Panc1 (cell line): ENCODE measurements at regions not wholly inside any gene's neighbourhood (a gene's known extent, or its start where the extent isn't known, plus 50 kb on each side); places are given as distances from the start of the nearest gene placed in this dataset.

ENCODE experiments used
- ATAC-seq: fragments of 200-7000 bp; cut with Tn5 transposase; 2 replicates; pipeline ENCODE4 v1.9.1; 2020; ENCODE audit warnings: mild to moderate bottlenecking, moderate library complexity
- BruUV-seq: library from RNA; stranded (reverse); fragments of 400-500 nt; replicated peaks from 2 replicates; lab custom pipeline; 2021; lab: Mats Ljungman, UMichigan
- CTCF ChIA-PET: fragments of 300-600 bp; sonication (Branson Sonifier 250); formaldehyde crosslinking; loops from one replicate; lab custom pipeline; 2022; ENCODE audit warnings: antibody characterized with exemption; lab: Charles Lee
- POLR2A ChIA-PET: fragments of 300-600 bp; sonication (Branson Sonifier 250); formaldehyde crosslinking; loops from one replicate; lab custom pipeline; 2022; ENCODE audit warnings: antibody characterized with exemption; lab: Charles Lee
- DNase-seq: peaks from one replicate; pipeline ENCODE4 v3.0.0-alpha.2; 2010; ENCODE audit warnings: low read depth, low spot score
- H3K27ac ChIP-seq: 2 replicates; pipeline ENCODE4 v1.5.1; 2011; ENCODE audit warnings: mild to moderate bottlenecking, low read length, inconsistent platforms
- H3K27me3 ChIP-seq: fragments of 200-500 bp; sonication (Bioruptor generic); 2 replicates; pipeline ENCODE4 v1.6.0; 2014; ENCODE audit warnings: low read length, inconsistent platforms; ENCODE audit not compliant: control insufficient read depth, insufficient read depth
- H3K36me3 ChIP-seq: fragments of 200-500 bp; sonication (Bioruptor generic); 2 replicates; pipeline ENCODE4 v1.5.1; 2014; ENCODE audit warnings: inconsistent platforms, mild to moderate bottlenecking, low read length, moderate library complexity; ENCODE audit not compliant: control insufficient read depth, insufficient read depth
- H3K4me1 ChIP-seq: 2 replicates; pipeline ENCODE4 v1.5.1; 2011; ENCODE audit warnings: inconsistent platforms, mild to moderate bottlenecking, low read length, moderate library complexity; ENCODE audit not compliant: control insufficient read depth, insufficient read depth
- H3K4me3 ChIP-seq, 2 experiments: 2 replicates each; pipeline ENCODE4 v1.5.1; 2011 to 2012; ENCODE audit warnings: low read depth in 2 of 2, low read length in 2 of 2, mild to moderate bottlenecking in 2 of 2, inconsistent platforms in 1 of 2, moderate library complexity in 1 of 2
- H3K9me3 ChIP-seq: fragments of 200-500 bp; sonication (Bioruptor generic); 2 replicates; pipeline ENCODE4 v1.5.1; 2014; ENCODE audit warnings: low read depth, mild to moderate bottlenecking, inconsistent platforms, low read length, moderate library complexity; ENCODE audit not compliant: control insufficient read depth, insufficient read depth
- POLR2AphosphoS5 ChIP-seq: IDR thresholded peaks from 2 replicates; pipeline ENCODE4 v1.6.1; 2012; ENCODE audit warnings: mild to moderate bottlenecking, low read depth, low read length, moderate library complexity
- SIN3A ChIP-seq: IDR thresholded peaks from 2 replicates; pipeline ENCODE4 v1.6.1; 2012; ENCODE audit warnings: low read depth, mild to moderate bottlenecking, low read length, moderate library complexity, borderline replicate concordance; ENCODE audit not compliant: insufficient read depth
- TCF7L2 ChIP-seq: IDR thresholded peaks from 2 replicates; pipeline ENCODE4 v1.6.1; 2011; ENCODE audit warnings: mild to moderate bottlenecking, low read depth, low read length, inconsistent platforms
- in situ Hi-C: cut with HindIII; loops from 2 replicates; pipeline ENCODE4 v1.10.0; 2016; ENCODE audit warnings: low sequenced_read_pairs, low pct_unique_long_range_greater_than_20kb
- intact Hi-C: fragments of 100-400 bp; cut with micrococcal nuclease; formaldehyde crosslinking; loops from one replicate; pipeline ENCODE4 v1.10.0; 2022; ENCODE audit not compliant: unreplicated experiment
- TF ChIP-seq, protein P1 (sequence below): fragments of 450-650 bp; IDR thresholded peaks from 2 replicates; pipeline ENCODE4 v1.5.1; 2017; ENCODE audit warnings: mild to moderate bottlenecking
- TF ChIP-seq, protein P2 (sequence below), 2 experiments: IDR thresholded peaks; 2 replicates each; pipeline ENCODE4 v1.6.1; 2011 to 2012; ENCODE audit warnings: low read depth in 2 of 2, control low read depth in 1 of 2, low read length in 1 of 2, mild to moderate bottlenecking in 1 of 2, moderate library complexity in 1 of 2; ENCODE audit not compliant: insufficient read depth in 1 of 2

DNA sequence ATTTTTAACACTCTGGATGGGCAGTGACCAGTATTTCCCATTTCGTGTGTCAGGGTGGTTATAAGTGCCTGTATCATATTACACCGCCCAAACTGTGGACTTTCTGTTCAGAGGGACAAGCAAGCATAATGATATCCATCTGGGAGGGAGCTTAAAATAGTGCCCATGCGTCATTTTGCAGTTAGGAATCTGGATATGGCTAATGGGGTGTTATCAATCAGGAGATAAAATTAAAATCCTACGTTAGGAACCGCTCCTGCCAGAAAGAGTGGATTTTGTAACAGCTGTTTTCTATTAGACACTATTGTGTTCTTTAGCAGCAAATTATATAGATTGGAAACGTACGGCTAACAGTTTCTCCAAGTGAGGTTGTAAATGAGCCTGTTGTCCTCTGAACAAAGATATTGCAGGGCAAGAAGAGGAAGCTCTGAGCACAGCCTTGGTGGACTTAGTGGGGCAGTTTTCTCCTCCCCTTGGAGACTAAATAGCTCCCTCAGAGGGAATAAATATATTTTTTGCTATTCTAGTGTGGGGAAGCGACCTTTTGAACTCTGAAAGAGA lies 160.4 kb downstream of the SPATA31D1 start:
- Histone ChIP-seq H3K27me3 (no peaks in the 10 kb centered on the region), H3K9me3 (no peaks in the 10 kb centered on the region), H3K36me3 (no peaks in the 10 kb centered on the region), H3K27ac (no peak overlapping the region), H3K4me1 (no peaks in the 10 kb centered on the region), H3K4me3 (no peak overlapping the region)
- no peak for DNase-seq
- intact Hi-C loops (no loop called here), in situ Hi-C loops (no loop called here)
- TF ChIP-seq, protein P1, sequence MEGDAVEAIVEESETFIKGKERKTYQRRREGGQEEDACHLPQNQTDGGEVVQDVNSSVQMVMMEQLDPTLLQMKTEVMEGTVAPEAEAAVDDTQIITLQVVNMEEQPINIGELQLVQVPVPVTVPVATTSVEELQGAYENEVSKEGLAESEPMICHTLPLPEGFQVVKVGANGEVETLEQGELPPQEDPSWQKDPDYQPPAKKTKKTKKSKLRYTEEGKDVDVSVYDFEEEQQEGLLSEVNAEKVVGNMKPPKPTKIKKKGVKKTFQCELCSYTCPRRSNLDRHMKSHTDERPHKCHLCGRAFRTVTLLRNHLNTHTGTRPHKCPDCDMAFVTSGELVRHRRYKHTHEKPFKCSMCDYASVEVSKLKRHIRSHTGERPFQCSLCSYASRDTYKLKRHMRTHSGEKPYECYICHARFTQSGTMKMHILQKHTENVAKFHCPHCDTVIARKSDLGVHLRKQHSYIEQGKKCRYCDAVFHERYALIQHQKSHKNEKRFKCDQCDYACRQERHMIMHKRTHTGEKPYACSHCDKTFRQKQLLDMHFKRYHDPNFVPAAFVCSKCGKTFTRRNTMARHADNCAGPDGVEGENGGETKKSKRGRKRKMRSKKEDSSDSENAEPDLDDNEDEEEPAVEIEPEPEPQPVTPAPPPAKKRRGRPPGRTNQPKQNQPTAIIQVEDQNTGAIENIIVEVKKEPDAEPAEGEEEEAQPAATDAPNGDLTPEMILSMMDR, result no peak
- TF ChIP-seq POLR2AphosphoS5 (no peak), TCF7L2 (no peak), SIN3A (no peak)
- TF ChIP-seq, protein P2, sequence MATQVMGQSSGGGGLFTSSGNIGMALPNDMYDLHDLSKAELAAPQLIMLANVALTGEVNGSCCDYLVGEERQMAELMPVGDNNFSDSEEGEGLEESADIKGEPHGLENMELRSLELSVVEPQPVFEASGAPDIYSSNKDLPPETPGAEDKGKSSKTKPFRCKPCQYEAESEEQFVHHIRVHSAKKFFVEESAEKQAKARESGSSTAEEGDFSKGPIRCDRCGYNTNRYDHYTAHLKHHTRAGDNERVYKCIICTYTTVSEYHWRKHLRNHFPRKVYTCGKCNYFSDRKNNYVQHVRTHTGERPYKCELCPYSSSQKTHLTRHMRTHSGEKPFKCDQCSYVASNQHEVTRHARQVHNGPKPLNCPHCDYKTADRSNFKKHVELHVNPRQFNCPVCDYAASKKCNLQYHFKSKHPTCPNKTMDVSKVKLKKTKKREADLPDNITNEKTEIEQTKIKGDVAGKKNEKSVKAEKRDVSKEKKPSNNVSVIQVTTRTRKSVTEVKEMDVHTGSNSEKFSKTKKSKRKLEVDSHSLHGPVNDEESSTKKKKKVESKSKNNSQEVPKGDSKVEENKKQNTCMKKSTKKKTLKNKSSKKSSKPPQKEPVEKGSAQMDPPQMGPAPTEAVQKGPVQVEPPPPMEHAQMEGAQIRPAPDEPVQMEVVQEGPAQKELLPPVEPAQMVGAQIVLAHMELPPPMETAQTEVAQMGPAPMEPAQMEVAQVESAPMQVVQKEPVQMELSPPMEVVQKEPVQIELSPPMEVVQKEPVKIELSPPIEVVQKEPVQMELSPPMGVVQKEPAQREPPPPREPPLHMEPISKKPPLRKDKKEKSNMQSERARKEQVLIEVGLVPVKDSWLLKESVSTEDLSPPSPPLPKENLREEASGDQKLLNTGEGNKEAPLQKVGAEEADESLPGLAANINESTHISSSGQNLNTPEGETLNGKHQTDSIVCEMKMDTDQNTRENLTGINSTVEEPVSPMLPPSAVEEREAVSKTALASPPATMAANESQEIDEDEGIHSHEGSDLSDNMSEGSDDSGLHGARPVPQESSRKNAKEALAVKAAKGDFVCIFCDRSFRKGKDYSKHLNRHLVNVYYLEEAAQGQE (IDR thresholded peaks at IDR 0.05; ENCODE audit: insufficient read depth in 1 of 2, low read depth in 2 of 2, low read length in 1 of 2), result no peak
- CTCF ChIA-PET, result no interaction called here
- BruUV-seq, result no TSS peak
- POLR2A ChIA-PET, result no interaction called here
- no peak for ATAC-seq

DNA sequence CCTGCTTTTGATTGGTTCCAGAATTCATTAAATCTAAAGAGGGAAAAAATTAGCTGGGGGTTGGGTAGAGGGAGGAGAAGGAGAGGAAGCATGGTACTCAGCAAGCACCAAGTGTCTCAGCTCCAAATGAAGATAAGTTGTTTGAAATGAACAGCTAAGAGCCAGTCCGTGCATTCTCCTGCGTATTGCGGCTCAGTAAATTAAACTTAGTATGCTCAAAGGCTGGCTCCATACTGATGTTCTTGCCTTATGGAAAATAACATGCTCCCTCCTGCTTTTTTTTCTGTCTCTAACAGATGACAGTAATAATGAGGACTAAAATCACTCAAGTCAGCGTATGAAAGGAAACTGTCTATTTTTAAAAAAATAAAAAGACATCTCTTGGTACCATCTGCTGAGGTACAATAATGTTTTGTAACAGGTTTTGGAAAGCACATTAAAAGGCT lies 161.0 kb downstream of the SPATA31D1 start:
- CTCF ChIA-PET, result no interaction called here
- POLR2A ChIA-PET, result interaction anchor here (0.7 kb wide), 1 partner anchor 251 kb away, joined by 3 read pairs; no protein-coding TSS in a partner anchor
- no peak overlapping the region for H3K4me3 ChIP-seq

More for the DNA sequence above, 161.0 kb downstream of the SPATA31D1 start:
- in situ Hi-C loops, result no loop called here
- intact Hi-C loops, result no loop called here
- H3K4me1 ChIP-seq, result no peaks in the 10 kb centered on the region
- BruUV-seq, result no TSS peak
- no peaks in the 10 kb centered on the region for H3K9me3 ChIP-seq
- TF ChIP-seq SIN3A (no peak), POLR2AphosphoS5 (no peak), TCF7L2 (no peak)
- TF ChIP-seq, protein P1, result no peak
- TF ChIP-seq, protein P2 (IDR thresholded peaks at IDR 0.05; ENCODE audit: insufficient read depth in 1 of 2, low read depth in 2 of 2, low read length in 1 of 2), result no peak
- DNase-seq, result no peak
- no peak for ATAC-seq
- H3K27ac ChIP-seq, result no peak overlapping the region
- H3K27me3 ChIP-seq, result no peaks in the 10 kb centered on the region
- no peaks in the 10 kb centered on the region for H3K36me3 ChIP-seq
